Type B pancreatic cell (in vitro differentiated cells): ENCODE measurements at regions not wholly inside any gene's neighbourhood (a gene's known extent, or its start where the extent isn't known, plus 50 kb on each side); places are given as distances from the start of the nearest gene placed in this dataset.

Experiments
- DNase-seq: peaks from one replicate; pipeline ENCODE4 v3.0.0; 2021; ENCODE audit warnings: mixed read lengths; ENCODE audit not compliant: unreplicated experiment; ENCODE audit errors: extremely low spot score
- H3K27ac Mint-ChIP-seq: 2 replicates; pipeline ENCODE4 v1.8.0; 2021; ENCODE audit warnings: mild to moderate bottlenecking, mixed read lengths
- H3K27me3 Mint-ChIP-seq: 2 replicates; pipeline ENCODE4 v1.8.0; 2021; ENCODE audit warnings: mixed read lengths
- H3K36me3 Mint-ChIP-seq: 2 replicates; pipeline ENCODE4 v1.8.0; 2021; ENCODE audit warnings: mixed read lengths
- H3K4me1 Mint-ChIP-seq: one replicate; pipeline ENCODE4 v1.8.0; 2021; ENCODE audit warnings: mixed read lengths; ENCODE audit not compliant: unreplicated experiment
- H3K4me3 Mint-ChIP-seq: 2 replicates; pipeline ENCODE4 v1.8.0; 2021; ENCODE audit warnings: mild to moderate bottlenecking, mixed read lengths
- H3K9me3 Mint-ChIP-seq: 2 replicates; pipeline ENCODE4 v1.8.0; 2021; ENCODE audit warnings: mixed read lengths
- TF ChIP-seq, protein P1 (sequence below): fragments of 200-600 bp; sonication (generic); conservative IDR thresholded peaks from 2 replicates; pipeline ENCODE4 v1.5.0; 2021; ENCODE audit warnings: antibody characterized with exemption, mild to moderate bottlenecking

GRCh38 chr15:35771746-35772442 is 225.9 kb upstream of the DPH6 start:
- Mint-ChIP-seq H3K27me3 (peaks cover 31% of the 10 kb centered on the region), H3K4me3 (no peak overlapping the region), H3K36me3 (no peaks in the 10 kb centered on the region), H3K27ac (no peak overlapping the region), H3K9me3 (peaks cover 12% of the 10 kb centered on the region), H3K4me1 (peaks cover 10% of the 10 kb centered on the region)
- DNase-seq, result no peak
- TF ChIP-seq, protein P1, sequence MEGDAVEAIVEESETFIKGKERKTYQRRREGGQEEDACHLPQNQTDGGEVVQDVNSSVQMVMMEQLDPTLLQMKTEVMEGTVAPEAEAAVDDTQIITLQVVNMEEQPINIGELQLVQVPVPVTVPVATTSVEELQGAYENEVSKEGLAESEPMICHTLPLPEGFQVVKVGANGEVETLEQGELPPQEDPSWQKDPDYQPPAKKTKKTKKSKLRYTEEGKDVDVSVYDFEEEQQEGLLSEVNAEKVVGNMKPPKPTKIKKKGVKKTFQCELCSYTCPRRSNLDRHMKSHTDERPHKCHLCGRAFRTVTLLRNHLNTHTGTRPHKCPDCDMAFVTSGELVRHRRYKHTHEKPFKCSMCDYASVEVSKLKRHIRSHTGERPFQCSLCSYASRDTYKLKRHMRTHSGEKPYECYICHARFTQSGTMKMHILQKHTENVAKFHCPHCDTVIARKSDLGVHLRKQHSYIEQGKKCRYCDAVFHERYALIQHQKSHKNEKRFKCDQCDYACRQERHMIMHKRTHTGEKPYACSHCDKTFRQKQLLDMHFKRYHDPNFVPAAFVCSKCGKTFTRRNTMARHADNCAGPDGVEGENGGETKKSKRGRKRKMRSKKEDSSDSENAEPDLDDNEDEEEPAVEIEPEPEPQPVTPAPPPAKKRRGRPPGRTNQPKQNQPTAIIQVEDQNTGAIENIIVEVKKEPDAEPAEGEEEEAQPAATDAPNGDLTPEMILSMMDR, result no peak

- Mint-ChIP-seq H3K27ac (no peak overlapping the region), H3K36me3 (no peaks in the 10 kb centered on the region), H3K9me3 (peaks cover 6% of the 10 kb centered on the region), H3K4me1 (peaks cover 16% of the 10 kb centered on the region), H3K4me3 (no peak overlapping the region), H3K27me3 (peaks cover 34% of the 10 kb centered on the region)
- TF ChIP-seq, protein P1, result no peak
- DNase-seq, result no peak
These were observed 228.7 kb upstream of the DPH6 start for GRCh38 chr15:35774653-35775052.

GRCh38 chr15:35775471-35775870 is 229.5 kb upstream of the DPH6 start:
- Mint-ChIP-seq H3K27ac (no peak overlapping the region), H3K4me3 (no peak overlapping the region), H3K9me3 (peaks cover 6% of the 10 kb centered on the region), H3K36me3 (no peaks in the 10 kb centered on the region), H3K27me3 (peaks cover 29% of the 10 kb centered on the region), H3K4me1 (peaks cover 16% of the 10 kb centered on the region)
- no peak for DNase-seq
- TF ChIP-seq, protein P1, result no peak

- H3K27ac Mint-ChIP-seq, result no peak overlapping the region
- no peak for DNase-seq
- TF ChIP-seq, protein P1, result no peak
- H3K4me1 Mint-ChIP-seq, result peaks cover 16% of the 10 kb centered on the region
- no peaks in the 10 kb centered on the region for H3K36me3 Mint-ChIP-seq
- H3K4me3 Mint-ChIP-seq, result no peak overlapping the region
- H3K27me3 Mint-ChIP-seq, result peaks cover 23% of the 10 kb centered on the region
- peaks cover 6% of the 10 kb centered on the region for H3K9me3 Mint-ChIP-seq
These were observed 231.1 kb upstream of the DPH6 start for GRCh38 chr15:35777061-35777460.

DNA sequence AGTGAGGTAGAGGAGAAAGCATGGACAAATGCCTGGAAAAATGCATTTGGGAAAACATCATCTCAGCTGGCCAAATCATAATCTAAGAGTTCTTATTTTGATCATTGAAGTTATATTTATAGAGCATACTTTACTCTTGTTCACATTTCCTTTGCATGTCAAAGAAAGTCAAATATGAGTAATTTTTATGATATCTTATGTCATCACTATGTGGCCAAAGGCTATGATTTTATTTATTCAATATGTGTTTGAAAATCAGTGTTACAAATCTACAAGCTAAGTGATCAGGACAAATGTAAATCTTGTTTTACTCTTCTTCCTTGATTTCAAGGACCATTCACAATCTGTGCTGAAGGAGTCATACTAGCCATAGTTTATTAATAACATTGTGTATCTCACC is 237.2 kb upstream of the DPH6 start:
- Mint-ChIP-seq H3K27me3 (peaks cover 17% of the 10 kb centered on the region), H3K4me1 (peaks cover 6% of the 10 kb centered on the region), H3K9me3 (peaks cover 11% of the 10 kb centered on the region), H3K36me3 (peaks cover 5% of the 10 kb centered on the region), H3K4me3 (no peak overlapping the region), H3K27ac (no peak overlapping the region)
- TF ChIP-seq, protein P1, result no peak
- DNase-seq, result no peak

GRCh38 chr15:35784745-35785144 is 238.8 kb upstream of the DPH6 start:
- peaks cover 11% of the 10 kb centered on the region for H3K9me3 Mint-ChIP-seq

More at GRCh38 chr15:35784745-35785144, 238.8 kb upstream of the DPH6 start:
- DNase-seq, result no peak
- Mint-ChIP-seq H3K27ac (no peak overlapping the region), H3K27me3 (peaks cover 14% of the 10 kb centered on the region), H3K36me3 (peaks cover 5% of the 10 kb centered on the region), H3K4me1 (peaks cover 6% of the 10 kb centered on the region), H3K4me3 (no peak overlapping the region)
- TF ChIP-seq, protein P1, result no peak
